NCI-H82 treated with DMSO at 0.1 percent for 48 hours (cell line): ENCODE measurements at regions not wholly inside any gene's neighbourhood (a gene's known extent, or its start where the extent isn't known, plus 50 kb on each side); places are given as distances from the start of the nearest gene placed in this dataset.
"Not testable (repeated sequence)": the region's sequence is repeated elsewhere in the genome, so short reads cannot be mapped to it uniquely, and the experiment has no call there.

Experiments
- DNase-seq: peaks from one replicate; lab custom pipeline; 2025; ENCODE audit not compliant: unreplicated experiment; lab: John Stamatoyannopoulos, UW

- no peak for DNase-seq
Observed at GRCh38 chr13:42396901-42397655, 125.1 kb downstream of the AKAP11 start.

GRCh38 chr13:42398533-42398932, 126.6 kb downstream of the AKAP11 start:
- no peak for DNase-seq

GRCh38 chr13:42400188-42400833, 128.4 kb downstream of the AKAP11 start:
- DNase-seq, result no peak

- DNase-seq, result no peak
Observed at GRCh38 chr13:42401376-42401775, 129.4 kb downstream of the AKAP11 start.

GRCh38 chr13:42405665-42406390, 133.9 kb downstream of the AKAP11 start:
- no peak for DNase-seq

GRCh38 chr13:42409075-42409474, 137.1 kb downstream of the AKAP11 start:
- no peak for DNase-seq

GRCh38 chr13:42409551-42409950, 137.6 kb downstream of the AKAP11 start:
- DNase-seq, result no peak

GRCh38 chr13:42412812-42413483, 141.0 kb downstream of the AKAP11 start:
- DNase-seq, result no peak

- no peak for DNase-seq
Observed at GRCh38 chr13:42413484-42413815, 141.5 kb downstream of the AKAP11 start.

GRCh38 chr13:42417626-42418025, 145.7 kb downstream of the AKAP11 start:
- DNase-seq, result no peak

- no peak for DNase-seq
Observed at GRCh38 chr13:42418184-42418583, 146.2 kb downstream of the AKAP11 start.

- DNase-seq, result no peak
Observed at GRCh38 chr13:42420304-42420703, 148.4 kb downstream of the AKAP11 start.

GRCh38 chr13:42422681-42423080, 150.7 kb downstream of the AKAP11 start:
- no peak for DNase-seq

- no peak for DNase-seq
Observed at GRCh38 chr13:42424182-42424581, 149.8 kb upstream of the TNFSF11 start.

- DNase-seq, result no peak
Observed at GRCh38 chr13:42445354-42445753, 128.6 kb upstream of the TNFSF11 start.

- DNase-seq, result not testable (repeated sequence)
Observed at GRCh38 chr13:42446597-42446996, 127.4 kb upstream of the TNFSF11 start.

- DNase-seq, result no peak
Observed at GRCh38 chr13:42453091-42453645, 120.8 kb upstream of the TNFSF11 start.

- no peak for DNase-seq
Observed at GRCh38 chr13:42454749-42455148, 119.2 kb upstream of the TNFSF11 start.

GRCh38 chr13:42458193-42458592, 115.8 kb upstream of the TNFSF11 start:
- no peak for DNase-seq

GRCh38 chr13:42466123-42466522, 107.8 kb upstream of the TNFSF11 start:
- no peak for DNase-seq

- no peak for DNase-seq
Observed at GRCh38 chr13:42466609-42467008, 107.3 kb upstream of the TNFSF11 start.
